HepG2 (cell line): ENCODE measurements at regions not wholly inside any gene's neighbourhood (a gene's known extent, or its start where the extent isn't known, plus 50 kb on each side); places are given as distances from the start of the nearest gene placed in this dataset.

Experiments used
- ATF4 ChIP-seq, 2 experiments: fragments of 450-650 bp in 1 of 2; sonication (generic) in 1 of 2; formaldehyde crosslinking; IDR thresholded peaks; 2 replicates each; pipeline versions ENCODE4 v1.5.0 to v1.8.0; 2020 to 2022; ENCODE audit warnings: mild to moderate bottlenecking in 1 of 2, missing genetic modification reagents in 1 of 2
- CTCF ChIP-seq: sonication (generic); formaldehyde crosslinking; IDR thresholded peaks from 2 replicates; pipeline ENCODE4 v1.5.0; 2020; ENCODE audit warnings: mild to moderate bottlenecking, missing genetic modification reagents, moderate library complexity
- E2F1 ChIP-seq: sonication (generic); formaldehyde crosslinking; IDR thresholded peaks from 2 replicates; pipeline ENCODE4 v1.5.0; 2020; ENCODE audit warnings: missing genetic modification reagents
- HDAC1 ChIP-seq: sonication (generic); formaldehyde crosslinking; IDR thresholded peaks from 2 replicates; pipeline ENCODE4 v1.5.1; 2020; ENCODE audit warnings: mild to moderate bottlenecking, missing genetic modification reagents
- MTA3 ChIP-seq: sonication (generic); formaldehyde crosslinking; IDR thresholded peaks from 2 replicates; pipeline ENCODE4 v1.4.0; 2020; ENCODE audit warnings: missing genetic modification reagents
- SIN3A ChIP-seq: IDR thresholded peaks from 2 replicates; pipeline ENCODE4 v1.6.1; 2011; ENCODE audit warnings: low read depth, mild to moderate bottlenecking, control low read depth, low read length, borderline replicate concordance
- XRCC5 ChIP-seq: fragments of 200-400 bp; formaldehyde crosslinking; optimal IDR thresholded peaks from 2 replicates; pipeline ENCODE3; 2017; ENCODE audit warnings: mild to moderate bottlenecking, low read length
- ZNF160 ChIP-seq: sonication (generic); formaldehyde crosslinking; IDR thresholded peaks from 2 replicates; pipeline ENCODE4 v1.8.0; 2022; ENCODE audit warnings: mild to moderate bottlenecking, inconsistent platforms, missing genetic modification reagents
- ZNF335 ChIP-seq: sonication (generic); formaldehyde crosslinking; IDR thresholded peaks from 2 replicates; pipeline ENCODE4 v1.4.0; 2020; ENCODE audit warnings: missing genetic modification reagents

- TF ChIP-seq HDAC1 (CRISPR knock-in tag) (no peak), ZNF160 (CRISPR knock-in tag) (no peak), ATF4 (CRISPR knock-in tag; IDR thresholded peaks at IDR 0.05) (no peak), E2F1 (CRISPR knock-in tag) (no peak), CTCF (CRISPR knock-in tag) (no peak), XRCC5 (no peak), MTA3 (CRISPR knock-in tag) (no peak), ZNF335 (no peak), SIN3A (no peak)
Measured at GRCh38 chr5:110872200-110872599, 133.4 kb downstream of the SLC25A46 start.
